Suprapubic skin (tissue), 4 donors: ENCODE measurements at regions not wholly inside any gene's neighbourhood (a gene's known extent, or its start where the extent isn't known, plus 50 kb on each side); places are given as distances from the start of the nearest gene placed in this dataset.

ENCODE experiments used
- CTCF ChIP-seq, 2 donors: fragments of 200-600 bp in 1 of 2; fragments of 450-650 bp in 1 of 2; sonication (generic) in 1 of 2; IDR thresholded peaks; one replicate each; pipeline ENCODE4 v1.5.1; 2016 to 2019; ENCODE audit warnings: antibody characterized with exemption in 2 of 2, mild to moderate bottlenecking in 1 of 2, moderate library complexity in 1 of 2
- EP300 ChIP-seq: sonication (generic); formaldehyde crosslinking; IDR thresholded peaks from one replicate; pipeline ENCODE4 v1.6.1; 2017; ENCODE audit warnings: antibody characterized with exemption
- POLR2A ChIP-seq, 2 donors: fragments of 450-650 bp; IDR thresholded peaks; one replicate each; pipeline ENCODE4 v1.6.1; 2017; ENCODE audit warnings: antibody characterized with exemption in 2 of 2, mild to moderate bottlenecking in 2 of 2, moderate library complexity in 2 of 2
- POLR2AphosphoS5 ChIP-seq, 3 donors: sonication (generic); formaldehyde crosslinking; IDR thresholded peaks; one replicate each; pipeline ENCODE4 v1.6.1; 2017; ENCODE audit warnings: antibody characterized with exemption in 3 of 3

DNA sequence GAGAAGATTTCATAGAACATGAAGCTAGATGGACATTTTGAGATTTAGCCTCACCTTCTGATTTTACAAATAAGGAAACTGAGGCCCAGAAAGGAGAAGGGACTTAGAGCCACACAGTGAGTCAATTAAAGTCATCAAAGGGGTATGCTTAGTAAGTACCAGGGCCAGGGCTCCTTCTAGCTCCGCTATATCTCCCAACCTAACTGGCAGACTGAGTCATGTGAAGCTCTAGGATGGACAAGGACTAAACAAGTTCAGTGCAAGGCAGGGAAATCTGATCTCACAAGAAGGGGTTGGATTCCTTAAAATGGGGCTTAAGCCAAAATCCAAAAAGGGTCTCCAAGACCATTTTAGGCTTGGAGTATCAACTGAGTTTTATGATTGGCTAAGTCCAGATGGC lies 215.8 kb downstream of the PHLDA1 start:
- TF ChIP-seq POLR2A (IDR thresholded peaks at IDR 0.05) = no peak
- no peak for TF ChIP-seq EP300
- TF ChIP-seq CTCF (IDR thresholded peaks at IDR 0.05) = no peak
- no peak for TF ChIP-seq POLR2AphosphoS5 (IDR thresholded peaks at IDR 0.05)
